ENCODE measurements at regions not wholly inside any gene's neighbourhood (a gene's known extent, or its start where the extent isn't known, plus 50 kb on each side); places are given as distances from the start of the nearest gene placed in this dataset.

DNA sequence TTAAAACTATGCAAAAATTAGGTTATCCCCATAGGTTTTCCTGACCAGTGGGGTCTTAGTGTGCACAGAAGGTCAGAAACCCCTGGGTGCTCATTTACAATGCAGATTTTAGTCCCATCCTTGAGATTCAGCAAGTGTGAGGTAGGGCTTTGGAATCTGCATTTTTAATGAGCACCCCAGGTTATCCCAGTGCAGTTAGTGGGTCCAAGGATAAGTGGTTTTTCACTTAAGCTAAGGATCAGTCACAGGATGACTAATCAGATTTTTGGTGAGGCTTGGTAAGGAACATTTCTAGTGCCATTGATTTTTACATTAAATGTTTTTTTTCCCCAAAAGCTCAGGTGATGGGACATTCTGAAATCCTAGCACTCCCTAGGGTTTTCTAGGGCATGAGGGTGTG lies 50.7 kb upstream of the MGAT5 start:
- Mint-ChIP-seq H3K36me3 (ENCODE audit: low read depth) (peaks cover 3% of the 10 kb centered on the region; the same call in 2 of the 3 replicates), H3K9me3 (no peaks in the 10 kb centered on the region; the same call in 1 of the 3 replicates), H3K27me3 (ENCODE audit: insufficient read depth, low read depth, poor library complexity) (peaks cover 6% of the 10 kb centered on the region), H3K4me1 (peaks cover 56% of the 10 kb centered on the region), H3K27ac (peak overlapping the region; percentile 78), H3K4me3 (no peak overlapping the region)
- Histone ChIP-seq H3F3A (replicated peaks; ENCODE audit: low read depth) (no peaks in the 10 kb centered on the region), H3K27me3 (ENCODE audit: insufficient read depth) (no peaks in the 10 kb centered on the region), H3K9me2 (ENCODE audit: insufficient read depth) (0 out of 2 replicates have a peak, but pooled peaks cover 3% of the 10 kb centered on the region), H2AFZ (no peak overlapping the region), H3K4me1 (ENCODE audit: insufficient read depth) (peaks cover 83% of the 10 kb centered on the region), H3K27ac (ENCODE audit: low read depth) (no peak overlapping the region; the same call in 1 of the 2 replicates), H3K4me2 (peak overlapping the region; percentile 45), H3K79me2 (replicated peaks; ENCODE audit: insufficient read depth) (peaks cover 53% of the 10 kb centered on the region), H3K4me3 (no peak overlapping the region), H3K36me3 (ENCODE audit: insufficient read depth) (no peaks in the 10 kb centered on the region), H4K20me1 (replicated peaks; ENCODE audit: insufficient read depth) (peaks cover 3% of the 10 kb centered on the region; the same call in 1 of the 2 replicates)
- ATAC-seq (peak; percentile 33), DNase-seq (ENCODE audit: low spot score) (peak; percentile 40)
- TF ChIP-seq JUNB (IDR thresholded peaks at IDR 0.05; ENCODE audit: unreplicated experiment), result no peak
- no peak for TF ChIP-seq CREB1 (CRISPR knock-in tag; IDR thresholded peaks at IDR 0.05; ENCODE audit: low read depth)
- TF ChIP-seq NANOG (IDR thresholded peaks at IDR 0.05; ENCODE audit: borderline replicate concordance), result no peak
- TF ChIP-seq ZNF114 (CRISPR knock-in tag; IDR thresholded peaks at IDR 0.05), result no peak
- TF ChIP-seq, protein P1, sequence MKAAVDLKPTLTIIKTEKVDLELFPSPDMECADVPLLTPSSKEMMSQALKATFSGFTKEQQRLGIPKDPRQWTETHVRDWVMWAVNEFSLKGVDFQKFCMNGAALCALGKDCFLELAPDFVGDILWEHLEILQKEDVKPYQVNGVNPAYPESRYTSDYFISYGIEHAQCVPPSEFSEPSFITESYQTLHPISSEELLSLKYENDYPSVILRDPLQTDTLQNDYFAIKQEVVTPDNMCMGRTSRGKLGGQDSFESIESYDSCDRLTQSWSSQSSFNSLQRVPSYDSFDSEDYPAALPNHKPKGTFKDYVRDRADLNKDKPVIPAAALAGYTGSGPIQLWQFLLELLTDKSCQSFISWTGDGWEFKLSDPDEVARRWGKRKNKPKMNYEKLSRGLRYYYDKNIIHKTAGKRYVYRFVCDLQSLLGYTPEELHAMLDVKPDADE (IDR thresholded peaks at IDR 0.05), result no peak
- no peak for TF ChIP-seq EZH2phosphoT487 (IDR thresholded peaks at IDR 0.05; ENCODE audit: unreplicated experiment)
- TF ChIP-seq, protein P2, sequence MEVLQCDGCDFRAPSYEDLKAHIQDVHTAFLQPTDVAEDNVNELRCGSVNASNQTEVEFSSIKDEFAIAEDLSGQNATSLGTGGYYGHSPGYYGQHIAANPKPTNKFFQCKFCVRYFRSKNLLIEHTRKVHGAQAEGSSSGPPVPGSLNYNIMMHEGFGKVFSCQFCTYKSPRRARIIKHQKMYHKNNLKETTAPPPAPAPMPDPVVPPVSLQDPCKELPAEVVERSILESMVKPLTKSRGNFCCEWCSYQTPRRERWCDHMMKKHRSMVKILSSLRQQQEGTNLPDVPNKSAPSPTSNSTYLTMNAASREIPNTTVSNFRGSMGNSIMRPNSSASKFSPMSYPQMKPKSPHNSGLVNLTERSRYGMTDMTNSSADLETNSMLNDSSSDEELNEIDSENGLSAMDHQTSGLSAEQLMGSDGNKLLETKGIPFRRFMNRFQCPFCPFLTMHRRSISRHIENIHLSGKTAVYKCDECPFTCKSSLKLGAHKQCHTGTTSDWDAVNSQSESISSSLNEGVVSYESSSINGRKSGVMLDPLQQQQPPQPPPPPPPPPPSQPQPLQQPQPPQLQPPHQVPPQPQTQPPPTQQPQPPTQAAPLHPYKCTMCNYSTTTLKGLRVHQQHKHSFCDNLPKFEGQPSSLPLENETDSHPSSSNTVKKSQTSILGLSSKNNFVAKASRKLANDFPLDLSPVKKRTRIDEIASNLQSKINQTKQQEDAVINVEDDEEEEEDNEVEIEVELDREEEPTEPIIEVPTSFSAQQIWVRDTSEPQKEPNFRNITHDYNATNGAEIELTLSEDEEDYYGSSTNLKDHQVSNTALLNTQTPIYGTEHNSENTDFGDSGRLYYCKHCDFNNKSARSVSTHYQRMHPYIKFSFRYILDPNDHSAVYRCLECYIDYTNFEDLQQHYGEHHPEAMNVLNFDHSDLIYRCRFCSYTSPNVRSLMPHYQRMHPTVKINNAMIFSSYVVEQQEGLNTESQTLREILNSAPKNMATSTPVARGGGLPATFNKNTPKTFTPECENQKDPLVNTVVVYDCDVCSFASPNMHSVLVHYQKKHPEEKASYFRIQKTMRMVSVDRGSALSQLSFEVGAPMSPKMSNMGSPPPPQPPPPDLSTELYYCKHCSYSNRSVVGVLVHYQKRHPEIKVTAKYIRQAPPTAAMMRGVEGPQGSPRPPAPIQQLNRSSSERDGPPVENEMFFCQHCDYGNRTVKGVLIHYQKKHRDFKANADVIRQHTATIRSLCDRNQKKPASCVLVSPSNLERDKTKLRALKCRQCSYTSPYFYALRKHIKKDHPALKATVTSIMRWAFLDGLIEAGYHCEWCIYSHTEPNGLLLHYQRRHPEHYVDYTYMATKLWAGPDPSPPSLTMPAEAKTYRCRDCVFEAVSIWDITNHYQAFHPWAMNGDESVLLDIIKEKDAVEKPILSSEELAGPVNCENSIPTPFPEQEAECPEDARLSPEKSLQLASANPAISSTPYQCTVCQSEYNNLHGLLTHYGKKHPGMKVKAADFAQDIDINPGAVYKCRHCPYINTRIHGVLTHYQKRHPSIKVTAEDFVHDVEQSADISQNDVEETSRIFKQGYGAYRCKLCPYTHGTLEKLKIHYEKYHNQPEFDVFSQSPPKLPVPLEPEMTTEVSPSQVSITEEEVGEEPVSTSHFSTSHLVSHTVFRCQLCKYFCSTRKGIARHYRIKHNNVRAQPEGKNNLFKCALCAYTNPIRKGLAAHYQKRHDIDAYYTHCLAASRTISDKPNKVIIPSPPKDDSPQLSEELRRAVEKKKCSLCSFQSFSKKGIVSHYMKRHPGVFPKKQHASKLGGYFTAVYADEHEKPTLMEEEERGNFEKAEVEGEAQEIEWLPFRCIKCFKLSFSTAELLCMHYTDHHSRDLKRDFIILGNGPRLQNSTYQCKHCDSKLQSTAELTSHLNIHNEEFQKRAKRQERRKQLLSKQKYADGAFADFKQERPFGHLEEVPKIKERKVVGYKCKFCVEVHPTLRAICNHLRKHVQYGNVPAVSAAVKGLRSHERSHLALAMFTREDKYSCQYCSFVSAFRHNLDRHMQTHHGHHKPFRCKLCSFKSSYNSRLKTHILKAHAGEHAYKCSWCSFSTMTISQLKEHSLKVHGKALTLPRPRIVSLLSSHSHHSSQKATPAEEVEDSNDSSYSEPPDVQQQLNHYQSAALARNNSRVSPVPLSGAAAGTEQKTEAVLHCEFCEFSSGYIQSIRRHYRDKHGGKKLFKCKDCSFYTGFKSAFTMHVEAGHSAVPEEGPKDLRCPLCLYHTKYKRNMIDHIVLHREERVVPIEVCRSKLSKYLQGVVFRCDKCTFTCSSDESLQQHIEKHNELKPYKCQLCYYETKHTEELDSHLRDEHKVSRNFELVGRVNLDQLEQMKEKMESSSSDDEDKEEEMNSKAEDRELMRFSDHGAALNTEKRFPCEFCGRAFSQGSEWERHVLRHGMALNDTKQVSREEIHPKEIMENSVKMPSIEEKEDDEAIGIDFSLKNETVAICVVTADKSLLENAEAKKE (CRISPR knock-in tag; IDR thresholded peaks at IDR 0.05), result no peak
- TF ChIP-seq STAT1 (IDR thresholded peaks at IDR 0.05; ENCODE audit: unreplicated experiment), result no peak
- TF ChIP-seq, protein P3, sequence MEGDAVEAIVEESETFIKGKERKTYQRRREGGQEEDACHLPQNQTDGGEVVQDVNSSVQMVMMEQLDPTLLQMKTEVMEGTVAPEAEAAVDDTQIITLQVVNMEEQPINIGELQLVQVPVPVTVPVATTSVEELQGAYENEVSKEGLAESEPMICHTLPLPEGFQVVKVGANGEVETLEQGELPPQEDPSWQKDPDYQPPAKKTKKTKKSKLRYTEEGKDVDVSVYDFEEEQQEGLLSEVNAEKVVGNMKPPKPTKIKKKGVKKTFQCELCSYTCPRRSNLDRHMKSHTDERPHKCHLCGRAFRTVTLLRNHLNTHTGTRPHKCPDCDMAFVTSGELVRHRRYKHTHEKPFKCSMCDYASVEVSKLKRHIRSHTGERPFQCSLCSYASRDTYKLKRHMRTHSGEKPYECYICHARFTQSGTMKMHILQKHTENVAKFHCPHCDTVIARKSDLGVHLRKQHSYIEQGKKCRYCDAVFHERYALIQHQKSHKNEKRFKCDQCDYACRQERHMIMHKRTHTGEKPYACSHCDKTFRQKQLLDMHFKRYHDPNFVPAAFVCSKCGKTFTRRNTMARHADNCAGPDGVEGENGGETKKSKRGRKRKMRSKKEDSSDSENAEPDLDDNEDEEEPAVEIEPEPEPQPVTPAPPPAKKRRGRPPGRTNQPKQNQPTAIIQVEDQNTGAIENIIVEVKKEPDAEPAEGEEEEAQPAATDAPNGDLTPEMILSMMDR (conservative IDR thresholded peaks at IDR 0.05; ENCODE audit: low read depth in 2 of 2), result no peak
- no peak for TF ChIP-seq ZNF331 (CRISPR knock-in tag; IDR thresholded peaks at IDR 0.05; ENCODE audit: low read depth)
- TF ChIP-seq, protein P4, sequence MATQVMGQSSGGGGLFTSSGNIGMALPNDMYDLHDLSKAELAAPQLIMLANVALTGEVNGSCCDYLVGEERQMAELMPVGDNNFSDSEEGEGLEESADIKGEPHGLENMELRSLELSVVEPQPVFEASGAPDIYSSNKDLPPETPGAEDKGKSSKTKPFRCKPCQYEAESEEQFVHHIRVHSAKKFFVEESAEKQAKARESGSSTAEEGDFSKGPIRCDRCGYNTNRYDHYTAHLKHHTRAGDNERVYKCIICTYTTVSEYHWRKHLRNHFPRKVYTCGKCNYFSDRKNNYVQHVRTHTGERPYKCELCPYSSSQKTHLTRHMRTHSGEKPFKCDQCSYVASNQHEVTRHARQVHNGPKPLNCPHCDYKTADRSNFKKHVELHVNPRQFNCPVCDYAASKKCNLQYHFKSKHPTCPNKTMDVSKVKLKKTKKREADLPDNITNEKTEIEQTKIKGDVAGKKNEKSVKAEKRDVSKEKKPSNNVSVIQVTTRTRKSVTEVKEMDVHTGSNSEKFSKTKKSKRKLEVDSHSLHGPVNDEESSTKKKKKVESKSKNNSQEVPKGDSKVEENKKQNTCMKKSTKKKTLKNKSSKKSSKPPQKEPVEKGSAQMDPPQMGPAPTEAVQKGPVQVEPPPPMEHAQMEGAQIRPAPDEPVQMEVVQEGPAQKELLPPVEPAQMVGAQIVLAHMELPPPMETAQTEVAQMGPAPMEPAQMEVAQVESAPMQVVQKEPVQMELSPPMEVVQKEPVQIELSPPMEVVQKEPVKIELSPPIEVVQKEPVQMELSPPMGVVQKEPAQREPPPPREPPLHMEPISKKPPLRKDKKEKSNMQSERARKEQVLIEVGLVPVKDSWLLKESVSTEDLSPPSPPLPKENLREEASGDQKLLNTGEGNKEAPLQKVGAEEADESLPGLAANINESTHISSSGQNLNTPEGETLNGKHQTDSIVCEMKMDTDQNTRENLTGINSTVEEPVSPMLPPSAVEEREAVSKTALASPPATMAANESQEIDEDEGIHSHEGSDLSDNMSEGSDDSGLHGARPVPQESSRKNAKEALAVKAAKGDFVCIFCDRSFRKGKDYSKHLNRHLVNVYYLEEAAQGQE (IDR thresholded peaks at IDR 0.05; ENCODE audit: unreplicated experiment), result no peak

All from GM23338 (cell line).